ENCODE measurements at regions not wholly inside any gene's neighbourhood (a gene's known extent, or its start where the extent isn't known, plus 50 kb on each side); places are given as distances from the start of the nearest gene placed in this dataset.

GRCh38 chr1:212234431-212235395 lies 50.5 kb upstream of the PPP2R5A start (continued):
- TF ChIP-seq GABPA (tag; conservative IDR thresholded peaks at IDR 0.05; ENCODE audit: low read depth), result peak; percentile 37; the same call in 1 of the 2 replicates
- no peak for TF ChIP-seq ZNF778 (CRISPR knock-in tag; IDR thresholded peaks at IDR 0.05)
- peak; percentile 17; the same call in 1 of the 2 replicates for TF ChIP-seq KLF6 (CRISPR knock-in tag; IDR thresholded peaks at IDR 0.05; ENCODE audit: borderline replicate concordance)
- TF ChIP-seq NR2C2 (CRISPR knock-in tag; IDR thresholded peaks at IDR 0.05), result no peak
- peak; percentile 70 for TF ChIP-seq NR2C2 (tag; IDR thresholded peaks at IDR 0.05)
- no peak for TF ChIP-seq U2AF2 (optimal IDR thresholded peaks at IDR 0.05; ENCODE audit: low read depth, low read length)
- TF ChIP-seq SNIP1 (IDR thresholded peaks at IDR 0.05; ENCODE audit: low read depth), result no peak
- no peak for TF ChIP-seq OTX1 (CRISPR knock-in tag; IDR thresholded peaks at IDR 0.05)
- TF ChIP-seq KHSRP (IDR thresholded peaks at IDR 0.05), result no peak
- no peak for TF ChIP-seq ZBTB33 (CRISPR knock-in tag; IDR thresholded peaks at IDR 0.05)
- TF ChIP-seq E2F4 (CRISPR knock-in tag; IDR thresholded peaks at IDR 0.05; ENCODE audit: low read depth), result 0 out of 2 replicates have a peak, but pooled peaks have one; percentile 39
- TF ChIP-seq ZBED1 (IDR thresholded peaks at IDR 0.05), result no peak
- no peak for TF ChIP-seq ZBTB17 (CRISPR knock-in tag; IDR thresholded peaks at IDR 0.05)
- no peak for TF ChIP-seq RERE (CRISPR knock-in tag; IDR thresholded peaks at IDR 0.05; ENCODE audit: borderline replicate concordance)
- no peak for TF ChIP-seq ZBTB11 (CRISPR knock-in tag; IDR thresholded peaks at IDR 0.05)
